H9 (cell line): ENCODE measurements at regions not wholly inside any gene's neighbourhood (a gene's known extent, or its start where the extent isn't known, plus 50 kb on each side); places are given as distances from the start of the nearest gene placed in this dataset.

Source experiments
- DNase-seq: peaks from one replicate; pipeline ENCODE4 v3.0.0-alpha.2; 2017
- H2AFZ ChIP-seq: one replicate; pipeline ENCODE4 v1.6.1; 2013; ENCODE audit warnings: mild to moderate bottlenecking, low read length, control low read depth, moderate library complexity
- H2AK5ac ChIP-seq: 2 replicates; pipeline ENCODE4 v1.6.1; 2013; ENCODE audit warnings: low read length, control low read depth, mixed read lengths; ENCODE audit not compliant: insufficient read length
- H2BK120ac ChIP-seq: one replicate; pipeline ENCODE4 v1.6.1; 2013; ENCODE audit warnings: low read depth, mild to moderate bottlenecking, low read length, control low read depth, inconsistent platforms; ENCODE audit not compliant: poor library complexity, severe bottlenecking
- H2BK12ac ChIP-seq: 2 replicates; pipeline ENCODE4 v1.6.1; 2013; ENCODE audit warnings: low read length, control low read depth, mixed read lengths, low read depth; ENCODE audit not compliant: insufficient read length
- H2BK15ac ChIP-seq: 2 replicates; pipeline ENCODE4 v1.6.1; 2013; ENCODE audit warnings: low read depth, low read length, control low read depth
- H2BK20ac ChIP-seq: one replicate; pipeline ENCODE4 v1.6.1; 2013; ENCODE audit warnings: low read depth, mild to moderate bottlenecking, low read length, control low read depth, inconsistent platforms; ENCODE audit not compliant: poor library complexity, severe bottlenecking
- H2BK5ac ChIP-seq: 2 replicates; pipeline ENCODE4 v1.6.1; 2013; ENCODE audit warnings: low read length, control low read depth, mixed read lengths; ENCODE audit not compliant: insufficient read length
- H3K14ac ChIP-seq: 2 replicates; pipeline ENCODE4 v1.6.1; 2013; ENCODE audit warnings: low read length, control low read depth; ENCODE audit not compliant: insufficient read depth
- H3K18ac ChIP-seq: 2 replicates; pipeline ENCODE4 v1.6.1; 2013; ENCODE audit warnings: low read depth, mild to moderate bottlenecking, mixed read lengths, low read length, control low read depth; ENCODE audit not compliant: insufficient read length
- H3K23ac ChIP-seq: 2 replicates; pipeline ENCODE4 v1.6.1; 2013; ENCODE audit warnings: low read length, control low read depth, mixed read lengths, low read depth; ENCODE audit not compliant: insufficient read length
- H3K23me2 ChIP-seq: 2 replicates; pipeline ENCODE4 v1.6.1; 2013; ENCODE audit warnings: low read depth, mild to moderate bottlenecking, mixed read lengths, low read length, control low read depth; ENCODE audit not compliant: insufficient read length, poor library complexity, severe bottlenecking
- H3K27ac ChIP-seq: 2 replicates; pipeline ENCODE4 v1.5.1; 2013; ENCODE audit warnings: low read length, control low read depth, mixed read lengths, low read depth; ENCODE audit not compliant: insufficient read length
- H3K27me3 ChIP-seq: 2 replicates; pipeline ENCODE4 v1.6.1; 2013; ENCODE audit warnings: low read length, control low read depth, inconsistent platforms; ENCODE audit not compliant: insufficient read depth
- H3K4ac ChIP-seq: 2 replicates; pipeline ENCODE4 v1.6.1; 2013; ENCODE audit warnings: low read depth, mild to moderate bottlenecking, control low read depth, inconsistent platforms, low read length, moderate library complexity
- H3K4me1 ChIP-seq: 2 replicates; pipeline ENCODE4 v1.6.1; 2013; ENCODE audit warnings: low read length, control low read depth, inconsistent platforms; ENCODE audit not compliant: insufficient read depth
- H3K4me2 ChIP-seq: 2 replicates; pipeline ENCODE4 v1.6.1; 2013; ENCODE audit warnings: low read length, control low read depth, mixed read lengths; ENCODE audit not compliant: insufficient read length, insufficient read depth
- H3K56ac ChIP-seq: 2 replicates; pipeline ENCODE4 v1.6.1; 2013; ENCODE audit warnings: low read depth, mild to moderate bottlenecking, mixed read lengths, low read length, control low read depth; ENCODE audit not compliant: insufficient read length
- H3K79me1 ChIP-seq: 2 replicates; pipeline ENCODE4 v1.6.1; 2013; ENCODE audit warnings: low read depth, mild to moderate bottlenecking, moderate library complexity, low read length, control low read depth, inconsistent platforms; ENCODE audit not compliant: insufficient read depth, poor library complexity, severe bottlenecking
- H3K79me2 ChIP-seq: 2 replicates; pipeline ENCODE4 v1.6.1; 2013; ENCODE audit warnings: low read length, control low read depth, inconsistent platforms; ENCODE audit not compliant: insufficient read depth
- H3K9ac ChIP-seq: 2 replicates; pipeline ENCODE4 v1.6.1; 2013; ENCODE audit warnings: low read length, control low read depth, mixed read lengths; ENCODE audit not compliant: insufficient read length; ENCODE audit errors: extremely low read depth
- H3K9me3 ChIP-seq: one replicate; pipeline ENCODE4 v1.6.1; 2013; ENCODE audit warnings: low read depth, low read length, inconsistent platforms; ENCODE audit not compliant: control insufficient read depth
- H3T11ph ChIP-seq: one replicate; pipeline ENCODE4 v1.6.1; 2013; ENCODE audit warnings: mild to moderate bottlenecking, low read length, control low read depth, inconsistent platforms
- H4K20me1 ChIP-seq: one replicate; pipeline ENCODE4 v1.6.1; 2013; ENCODE audit not compliant: control insufficient read depth, insufficient read length, insufficient read depth
- H4K5ac ChIP-seq: 2 replicates; pipeline ENCODE4 v1.6.1; 2013; ENCODE audit warnings: low read depth, mild to moderate bottlenecking, mixed read lengths, low read length, control low read depth; ENCODE audit not compliant: insufficient read length
- H4K8ac ChIP-seq: replicated peaks from 2 replicates; pipeline ENCODE4 v1.6.1; 2013; ENCODE audit warnings: low read length, control low read depth, mixed read lengths, low read depth; ENCODE audit not compliant: insufficient read length
- H4K91ac ChIP-seq: 2 replicates; pipeline ENCODE4 v1.6.1; 2013; ENCODE audit warnings: low read depth, mild to moderate bottlenecking, moderate library complexity, mixed read lengths, low read length, control low read depth; ENCODE audit not compliant: insufficient read length
- H3K27ac Mint-ChIP-seq, 3 experiments: 2 replicates in 2 of 3; 3 replicates in 1 of 3; pipeline ENCODE4 v1.8.0; 2020 to 2021; ENCODE audit warnings: mixed read lengths in 3 of 3, mild to moderate bottlenecking in 1 of 3, moderate library complexity in 1 of 3
- H3K27me3 Mint-ChIP-seq: 2 replicates; pipeline ENCODE4 v1.8.0; 2021; ENCODE audit warnings: low read depth, mild to moderate bottlenecking, moderate library complexity, mixed read lengths
- H3K36me3 Mint-ChIP-seq, 3 experiments: 2 replicates in 2 of 3; 3 replicates in 1 of 3; pipeline ENCODE4 v1.8.0; 2020 to 2021; ENCODE audit warnings: low read depth in 3 of 3, mixed read lengths in 3 of 3; ENCODE audit not compliant: insufficient read depth in 1 of 3
- H3K4me1 Mint-ChIP-seq, 2 experiments: 2 replicates each; pipeline ENCODE4 v1.8.0; 2020; ENCODE audit warnings: mixed read lengths in 2 of 2
- H3K4me3 Mint-ChIP-seq, 2 experiments: 2 replicates in 1 of 2; 3 replicates in 1 of 2; pipeline ENCODE4 v1.8.0; 2020 to 2021; ENCODE audit warnings: mild to moderate bottlenecking in 2 of 2, mixed read lengths in 2 of 2, moderate library complexity in 1 of 2
- H3K9me3 Mint-ChIP-seq, 2 experiments: 2 replicates in 1 of 2; 3 replicates in 1 of 2; pipeline ENCODE4 v1.8.0; 2020; ENCODE audit warnings: mild to moderate bottlenecking in 2 of 2, mixed read lengths in 2 of 2, moderate library complexity in 1 of 2
- WGBS: extraction: QIAGEN DNeasy Blood & Tissue Kit; methylation state at CpG from one replicate; pipeline ENCODE4 v1.1.7; 2013; ENCODE audit warnings: missing lambda C conversion rate, low lambda C conversion rate, mixed read lengths; ENCODE audit not compliant: insufficient read length; ENCODE audit errors: extremely low coverage; 5-methylcytosine and 5-hydroxymethylcytosine counted together
- TF ChIP-seq, protein P1 (sequence below): fragments of 200-600 bp; sonication (generic); conservative IDR thresholded peaks from 3 replicates; pipeline ENCODE4 v1.8.0; 2021; ENCODE audit warnings: antibody characterized with exemption, mild to moderate bottlenecking

DNA sequence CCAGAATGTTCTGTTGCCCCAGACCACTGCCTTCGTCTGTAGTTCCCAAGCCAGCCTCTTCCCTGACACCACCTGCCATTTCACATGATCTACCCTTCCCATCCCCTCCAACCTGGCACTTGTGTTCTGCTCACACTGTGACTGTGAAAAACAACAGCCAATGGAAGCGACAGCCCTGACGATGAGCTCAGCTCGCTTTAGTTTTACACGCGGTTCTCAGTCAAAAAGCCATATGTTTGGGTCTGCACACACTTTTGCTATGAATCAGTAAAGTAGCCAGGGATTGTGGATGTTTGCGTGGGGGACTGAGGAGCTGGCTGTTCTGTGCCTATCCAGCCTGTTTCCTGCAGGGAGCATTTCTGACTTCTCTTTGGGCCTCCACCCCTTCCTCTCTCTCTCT is 282.7 kb downstream of the WDR11 start:
- H3K9me3 ChIP-seq, result no peaks in the 10 kb centered on the region
- H2BK12ac ChIP-seq, result no peak overlapping the region
- no peaks in the 10 kb centered on the region for H3K4me1 ChIP-seq
- H4K8ac ChIP-seq, result no peak overlapping the region
- no peak overlapping the region for H4K91ac ChIP-seq
- H4K5ac ChIP-seq, result no peak overlapping the region
- H3K4me2 ChIP-seq, result no peak overlapping the region
- H3K56ac ChIP-seq, result no peak overlapping the region
- H3K4me3 Mint-ChIP-seq, result peak overlapping the region in 1 of 2 experiments; percentile 15; a peak in 1 of 5 replicates
- no peak overlapping the region for H3K14ac ChIP-seq
- no peaks in the 10 kb centered on the region for H4K20me1 ChIP-seq
- no peaks in the 10 kb centered on the region for H3K36me3 Mint-ChIP-seq
- H3K79me2 ChIP-seq, result no peaks in the 10 kb centered on the region
- no peak overlapping the region for H3K18ac ChIP-seq
- peaks cover 4% of the 10 kb centered on the region for H3K27me3 Mint-ChIP-seq
- no peaks in the 10 kb centered on the region for H3K79me1 ChIP-seq
- H3K23ac ChIP-seq, result no peak overlapping the region
- no peak for DNase-seq
- H3K4ac ChIP-seq, result no peak overlapping the region
- no peak overlapping the region for H2BK20ac ChIP-seq
- no peak overlapping the region for H2BK15ac ChIP-seq
- H2AFZ ChIP-seq, result no peak overlapping the region
- H3K9ac ChIP-seq, result no peak overlapping the region
- H3K27me3 ChIP-seq, result no peaks in the 10 kb centered on the region
- no peak overlapping the region for H3K27ac Mint-ChIP-seq
- peaks cover 17 to 25% of the 10 kb centered on the region in 2 experiments for H3K4me1 Mint-ChIP-seq
- TF ChIP-seq, protein P1, sequence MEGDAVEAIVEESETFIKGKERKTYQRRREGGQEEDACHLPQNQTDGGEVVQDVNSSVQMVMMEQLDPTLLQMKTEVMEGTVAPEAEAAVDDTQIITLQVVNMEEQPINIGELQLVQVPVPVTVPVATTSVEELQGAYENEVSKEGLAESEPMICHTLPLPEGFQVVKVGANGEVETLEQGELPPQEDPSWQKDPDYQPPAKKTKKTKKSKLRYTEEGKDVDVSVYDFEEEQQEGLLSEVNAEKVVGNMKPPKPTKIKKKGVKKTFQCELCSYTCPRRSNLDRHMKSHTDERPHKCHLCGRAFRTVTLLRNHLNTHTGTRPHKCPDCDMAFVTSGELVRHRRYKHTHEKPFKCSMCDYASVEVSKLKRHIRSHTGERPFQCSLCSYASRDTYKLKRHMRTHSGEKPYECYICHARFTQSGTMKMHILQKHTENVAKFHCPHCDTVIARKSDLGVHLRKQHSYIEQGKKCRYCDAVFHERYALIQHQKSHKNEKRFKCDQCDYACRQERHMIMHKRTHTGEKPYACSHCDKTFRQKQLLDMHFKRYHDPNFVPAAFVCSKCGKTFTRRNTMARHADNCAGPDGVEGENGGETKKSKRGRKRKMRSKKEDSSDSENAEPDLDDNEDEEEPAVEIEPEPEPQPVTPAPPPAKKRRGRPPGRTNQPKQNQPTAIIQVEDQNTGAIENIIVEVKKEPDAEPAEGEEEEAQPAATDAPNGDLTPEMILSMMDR, result no peak
- WGBS, result no CpG with 5 or more reads among the region's 7 CpGs
- no peak overlapping the region for H2BK5ac ChIP-seq
- H3K9me3 Mint-ChIP-seq, result peaks cover 0 to 3% of the 10 kb centered on the region in 2 experiments; a peak in 2 of 5 replicates
- H2BK120ac ChIP-seq, result no peak overlapping the region
- no peak overlapping the region for H3T11ph ChIP-seq
- no peak overlapping the region for H3K27ac ChIP-seq
- no peak overlapping the region for H2AK5ac ChIP-seq
- H3K23me2 ChIP-seq, result no peaks in the 10 kb centered on the region
